ENCODE measurements at regions not wholly inside any gene's neighbourhood (a gene's known extent, or its start where the extent isn't known, plus 50 kb on each side); places are given as distances from the start of the nearest gene placed in this dataset.
A peak's percentile ranks its signal among the peaks of the same experiment; 100 is the strongest.

GRCh38 chr5:165627548-165628170 is 2122.2 kb downstream of the MAT2B start:
- Histone ChIP-seq H3K79me2 (ENCODE audit: control insufficient read depth, insufficient read depth, low read length) (no peaks in the 10 kb centered on the region), H3K4me2 (ENCODE audit: insufficient read depth, low read length) (no peak overlapping the region), H3K27me3 (ENCODE audit: control insufficient read depth in 2 of 2, insufficient read depth in 2 of 2, low read length in 2 of 2) (no peaks in the 10 kb centered on the region), H3K36me3 (ENCODE audit: control insufficient read depth in 2 of 2, extremely low read depth in 1 of 2, insufficient read depth in 2 of 2, low read length in 2 of 2) (no peaks in the 10 kb centered on the region), H3K4me1 (ENCODE audit: control insufficient read depth, extremely low read depth, insufficient read depth, low read length) (no peaks in the 10 kb centered on the region), H2AFZ (ENCODE audit: low read depth, low read length) (no peak overlapping the region), H3K9ac (replicated peaks; ENCODE audit: extremely low read depth, insufficient read depth, low read length) (no peak overlapping the region), H3K9me1 (replicated peaks; ENCODE audit: control insufficient read depth, extremely low read depth, insufficient read depth, low read length) (no peaks in the 10 kb centered on the region), H4K20me1 (replicated peaks; ENCODE audit: control insufficient read depth, extremely low read depth, insufficient read depth, low read length) (no peaks in the 10 kb centered on the region), H3K9me3 (replicated peaks; ENCODE audit: control insufficient read depth, insufficient read depth, low read length) (no peaks in the 10 kb centered on the region), H3K27ac (ENCODE audit: insufficient read depth, low read depth, low read length) (no peak overlapping the region), H3K4me3 (replicated peaks in 1 of 3; ENCODE audit: insufficient read depth in 1 of 3, low read depth in 1 of 3, low read length in 3 of 3) (no peak overlapping the region)
- intact Hi-C loops (cut with micrococcal nuclease): no loop called here
- no TSS peak for BruUV-seq (replicated peaks)
- dilution Hi-C loops (cut with MboI; ENCODE audit: extremely low pct_ligation_motif_present, low sequenced_read_pairs): no loop called here
- TF ChIP-seq GATA2 (IDR thresholded peaks at IDR 0.05; ENCODE audit: insufficient read depth, insufficient read length, low read depth, low read length) (no peak), JUN (IDR thresholded peaks at IDR 0.05; ENCODE audit: borderline replicate concordance, insufficient read depth, insufficient read length, low read depth) (no peak)
- FAIRE-seq (no peak), DNase-seq (ENCODE audit: low read depth, low spot score) (no peak)
- POLR2A ChIA-PET: no interaction called here
- CTCF ChIA-PET: no interaction called here

DNA sequence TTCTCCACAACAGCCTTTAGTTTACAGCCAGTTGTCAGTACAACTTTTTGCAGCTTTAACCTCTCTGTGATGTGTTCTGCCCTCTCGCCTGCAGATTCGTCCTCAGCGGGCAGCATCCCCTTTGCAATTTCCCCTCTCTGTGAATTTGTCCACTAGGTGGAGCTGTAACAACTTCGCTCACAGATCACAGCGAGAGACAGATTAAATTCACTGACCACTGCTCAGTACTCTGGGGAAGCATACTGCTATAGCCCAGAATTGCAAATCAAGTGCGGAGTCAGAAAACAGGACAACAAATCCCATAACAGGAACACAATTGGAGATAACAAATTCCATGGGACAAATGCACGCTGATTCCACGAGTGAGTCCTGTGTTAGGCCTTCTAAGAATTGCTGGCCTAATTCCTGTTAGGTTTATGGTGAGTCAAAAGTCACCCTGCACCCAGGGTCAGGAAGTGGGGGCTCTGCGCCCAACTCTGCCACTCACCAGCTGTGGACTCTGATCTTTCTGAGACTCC is 2124.9 kb downstream of the MAT2B start:
- peak overlapping the region; percentile 50 for H2AFZ ChIP-seq (ENCODE audit: low read depth, low read length)
- no peaks in the 10 kb centered on the region for H3K9me1 ChIP-seq (replicated peaks; ENCODE audit: control insufficient read depth, extremely low read depth, insufficient read depth, low read length)
- H3K27ac ChIP-seq (ENCODE audit: insufficient read depth, low read depth, low read length): no peak overlapping the region
- no peaks in the 10 kb centered on the region for H4K20me1 ChIP-seq (replicated peaks; ENCODE audit: control insufficient read depth, extremely low read depth, insufficient read depth, low read length)
- TF ChIP-seq, protein P1, sequence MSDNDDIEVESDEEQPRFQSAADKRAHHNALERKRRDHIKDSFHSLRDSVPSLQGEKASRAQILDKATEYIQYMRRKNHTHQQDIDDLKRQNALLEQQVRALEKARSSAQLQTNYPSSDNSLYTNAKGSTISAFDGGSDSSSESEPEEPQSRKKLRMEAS (IDR thresholded peaks at IDR 0.05; ENCODE audit: insufficient read depth, insufficient read length): no peak
- TF ChIP-seq POLR2A (IDR thresholded peaks at IDR 0.05; ENCODE audit: low read depth, low read length): no peak
- TF ChIP-seq FOS (IDR thresholded peaks at IDR 0.05; ENCODE audit: borderline replicate concordance, insufficient read depth, low read length): no peak
- TF ChIP-seq, protein P2, sequence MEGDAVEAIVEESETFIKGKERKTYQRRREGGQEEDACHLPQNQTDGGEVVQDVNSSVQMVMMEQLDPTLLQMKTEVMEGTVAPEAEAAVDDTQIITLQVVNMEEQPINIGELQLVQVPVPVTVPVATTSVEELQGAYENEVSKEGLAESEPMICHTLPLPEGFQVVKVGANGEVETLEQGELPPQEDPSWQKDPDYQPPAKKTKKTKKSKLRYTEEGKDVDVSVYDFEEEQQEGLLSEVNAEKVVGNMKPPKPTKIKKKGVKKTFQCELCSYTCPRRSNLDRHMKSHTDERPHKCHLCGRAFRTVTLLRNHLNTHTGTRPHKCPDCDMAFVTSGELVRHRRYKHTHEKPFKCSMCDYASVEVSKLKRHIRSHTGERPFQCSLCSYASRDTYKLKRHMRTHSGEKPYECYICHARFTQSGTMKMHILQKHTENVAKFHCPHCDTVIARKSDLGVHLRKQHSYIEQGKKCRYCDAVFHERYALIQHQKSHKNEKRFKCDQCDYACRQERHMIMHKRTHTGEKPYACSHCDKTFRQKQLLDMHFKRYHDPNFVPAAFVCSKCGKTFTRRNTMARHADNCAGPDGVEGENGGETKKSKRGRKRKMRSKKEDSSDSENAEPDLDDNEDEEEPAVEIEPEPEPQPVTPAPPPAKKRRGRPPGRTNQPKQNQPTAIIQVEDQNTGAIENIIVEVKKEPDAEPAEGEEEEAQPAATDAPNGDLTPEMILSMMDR (IDR thresholded peaks at IDR 0.05; ENCODE audit: extremely low read depth in 1 of 2, insufficient read depth in 1 of 2, low read depth in 1 of 2, low read length in 2 of 2): peak; percentile 61
- no peak for TF ChIP-seq EZH2 (IDR thresholded peaks at IDR 0.05; ENCODE audit: borderline replicate concordance, low read depth, low read length, severe bottlenecking)
- H3K4me2 ChIP-seq (ENCODE audit: insufficient read depth, low read length): no peak overlapping the region
- no peaks in the 10 kb centered on the region for H3K9me3 ChIP-seq (replicated peaks; ENCODE audit: control insufficient read depth, insufficient read depth, low read length)
- H3K36me3 ChIP-seq (ENCODE audit: control insufficient read depth in 2 of 2, extremely low read depth in 1 of 2, insufficient read depth in 2 of 2, low read length in 2 of 2): no peaks in the 10 kb centered on the region
- ChIA-PET CTCF (interaction anchor here (0.8 to 1.3 kb wide), 2 partner anchors 11 to 72 kb away, joined by 3 read pairs; no protein-coding TSS in a partner anchor), POLR2A (no interaction called here)
- DNase-seq (ENCODE audit: low read depth, low spot score) (peak; percentile 29), FAIRE-seq (no peak)
- no TSS peak for BruUV-seq (replicated peaks)
- dilution Hi-C loops (cut with MboI; ENCODE audit: extremely low pct_ligation_motif_present, low sequenced_read_pairs): no loop called here
- H3K9ac ChIP-seq (replicated peaks; ENCODE audit: extremely low read depth, insufficient read depth, low read length): no peak overlapping the region
- H3K27me3 ChIP-seq (ENCODE audit: control insufficient read depth in 2 of 2, insufficient read depth in 2 of 2, low read length in 2 of 2): no peaks in the 10 kb centered on the region
- no peaks in the 10 kb centered on the region for H3K4me1 ChIP-seq (ENCODE audit: control insufficient read depth, extremely low read depth, insufficient read depth, low read length)
- no peaks in the 10 kb centered on the region for H3K79me2 ChIP-seq (ENCODE audit: control insufficient read depth, insufficient read depth, low read length)
- H3K4me3 ChIP-seq (replicated peaks in 1 of 3; ENCODE audit: insufficient read depth in 1 of 3, low read depth in 1 of 3, low read length in 3 of 3): no peak overlapping the region
- intact Hi-C loops (cut with micrococcal nuclease): no loop called here

Data from endothelial cell of umbilical vein (primary cell).